Erythroblast (primary cell): ENCODE measurements at regions not wholly inside any gene's neighbourhood (a gene's known extent, or its start where the extent isn't known, plus 50 kb on each side); places are given as distances from the start of the nearest gene placed in this dataset.

Experiments used
- GATA1 ChIP-seq: IDR thresholded peaks from 2 replicates; pipeline ENCODE4 v1.6.1; 2011; ENCODE audit warnings: low read depth, mild to moderate bottlenecking, control low read depth, low read length, moderate library complexity
- POLR2A ChIP-seq: IDR thresholded peaks from 2 replicates; pipeline ENCODE4 v1.6.1; 2011; ENCODE audit warnings: mild to moderate bottlenecking, low read length

DNA sequence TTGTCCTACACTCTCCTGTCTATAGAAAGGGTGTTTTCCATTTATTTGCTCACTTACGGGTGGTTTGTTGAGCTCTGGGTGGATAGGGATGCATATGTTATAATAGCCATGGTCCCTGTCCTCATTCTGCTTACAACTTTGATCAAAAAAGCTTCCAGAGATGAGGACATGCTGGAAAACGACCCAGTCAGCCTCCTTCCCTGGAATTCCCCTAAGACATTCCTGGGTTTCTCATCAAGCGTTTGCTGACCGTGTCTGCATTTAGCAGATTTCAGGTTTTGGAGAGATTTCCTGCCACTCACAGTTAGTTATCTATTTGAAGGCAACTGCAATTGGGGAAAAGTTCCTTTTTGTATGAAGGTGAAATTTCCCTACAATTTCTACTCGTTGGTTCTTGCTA is 152.8 kb upstream of the AFDN start:
- TF ChIP-seq POLR2A: no peak
- no peak for TF ChIP-seq GATA1
